ENCODE measurements at regions not wholly inside any gene's neighbourhood (a gene's known extent, or its start where the extent isn't known, plus 50 kb on each side); places are given as distances from the start of the nearest gene placed in this dataset.
"Not testable (repeated sequence)": the region's sequence is repeated elsewhere in the genome, so short reads cannot be mapped to it uniquely, and the experiment has no call there.

GRCh38 chr5:91315701-91316100 is 67.4 kb downstream of the ARRDC3 start:
- no peak for DNase-seq (ENCODE audit: extremely low read depth, low read depth)
- TF ChIP-seq CTCF (IDR thresholded peaks at IDR 0.05; ENCODE audit: low read depth, low read length, missing control alignments) = no peak
- H3K4me3 ChIP-seq (replicated peaks; ENCODE audit: low read depth, low read length) = no peak overlapping the region

GRCh38 chr5:91313757-91314673 is 69.1 kb downstream of the ARRDC3 start:
- no peak overlapping the region for H3K4me3 ChIP-seq (replicated peaks; ENCODE audit: low read depth, low read length)
- DNase-seq (ENCODE audit: extremely low read depth, low read depth) = peak; percentile 86
- no peak for TF ChIP-seq CTCF (IDR thresholded peaks at IDR 0.05; ENCODE audit: low read depth, low read length, missing control alignments)

GRCh38 chr5:91312698-91313097 is 70.4 kb downstream of the ARRDC3 start:
- no peak overlapping the region for H3K4me3 ChIP-seq (replicated peaks; ENCODE audit: low read depth, low read length)
- no peak for TF ChIP-seq CTCF (IDR thresholded peaks at IDR 0.05; ENCODE audit: low read depth, low read length, missing control alignments)
- DNase-seq (ENCODE audit: extremely low read depth, low read depth) = no peak

- peak; percentile 98 for DNase-seq (ENCODE audit: extremely low read depth, low read depth)
- H3K4me3 ChIP-seq (replicated peaks; ENCODE audit: low read depth, low read length) = no peak overlapping the region
- no peak for TF ChIP-seq CTCF (IDR thresholded peaks at IDR 0.05; ENCODE audit: low read depth, low read length, missing control alignments)
Measured at GRCh38 chr5:91311697-91312501, 71.2 kb downstream of the ARRDC3 start.

DNA sequence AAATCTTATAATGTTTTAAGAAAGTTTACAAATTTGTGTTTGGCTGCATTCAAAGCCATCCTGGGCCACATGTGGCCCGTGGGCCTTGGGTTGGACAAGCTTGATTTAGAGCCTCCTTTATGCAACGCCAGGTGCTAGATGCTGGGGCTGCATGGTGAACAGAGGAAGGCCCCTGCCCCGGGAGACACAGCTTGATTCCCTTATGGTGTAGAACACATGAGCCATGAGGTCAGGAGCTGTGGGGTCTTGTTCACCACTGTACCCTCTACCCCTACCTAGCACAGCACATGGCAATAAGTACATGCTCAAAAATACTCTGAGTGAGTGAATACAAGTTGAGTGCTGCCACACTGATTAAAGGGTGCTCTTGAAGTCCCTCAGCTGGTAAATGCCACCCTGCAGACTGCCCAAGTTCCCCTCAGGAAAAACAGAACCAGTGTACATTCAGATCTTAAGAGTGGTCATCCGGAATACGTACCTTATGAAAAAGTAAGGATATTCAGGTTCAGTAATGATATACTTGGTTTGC is 71.9 kb downstream of the ARRDC3 start:
- no peak for TF ChIP-seq CTCF (IDR thresholded peaks at IDR 0.05; ENCODE audit: low read depth, low read length, missing control alignments)
- no peak overlapping the region for H3K4me3 ChIP-seq (replicated peaks; ENCODE audit: low read depth, low read length)
- DNase-seq (ENCODE audit: extremely low read depth, low read depth) = no peak

GRCh38 chr5:91308157-91308556 is 75.0 kb downstream of the ARRDC3 start:
- not testable (repeated sequence) for DNase-seq (ENCODE audit: extremely low read depth, low read depth); H3K4me3 ChIP-seq (replicated peaks; ENCODE audit: low read depth, low read length)

- H3K4me3 ChIP-seq (replicated peaks; ENCODE audit: low read depth, low read length) = no peak overlapping the region
- no peak for DNase-seq (ENCODE audit: extremely low read depth, low read depth)
- no peak for TF ChIP-seq CTCF (IDR thresholded peaks at IDR 0.05; ENCODE audit: low read depth, low read length, missing control alignments)
Measured at GRCh38 chr5:91307048-91307447, 76.1 kb downstream of the ARRDC3 start.

All from HFF-Myc (cell line).